Tibial nerve (tissue), 4 donors: ENCODE measurements at regions not wholly inside any gene's neighbourhood (a gene's known extent, or its start where the extent isn't known, plus 50 kb on each side); places are given as distances from the start of the nearest gene placed in this dataset.

Experiments used
- CTCF ChIP-seq, 5 experiments: fragments of 200-600 bp in 3 of 5; fragments of 450-650 bp in 2 of 5; sonication (generic) in 3 of 5; IDR thresholded peaks; one replicate each; pipeline ENCODE4 v1.5.1; 2016 to 2019; ENCODE audit warnings: antibody characterized with exemption in 5 of 5, mild to moderate bottlenecking in 3 of 5, moderate library complexity in 2 of 5
- EP300 ChIP-seq, 2 donors: sonication (generic); formaldehyde crosslinking; IDR thresholded peaks; one replicate each; pipeline ENCODE4 v1.6.1; 2017; ENCODE audit warnings: antibody characterized with exemption in 2 of 2, mild to moderate bottlenecking in 1 of 2
- POLR2A ChIP-seq, 2 donors: fragments of 450-650 bp; IDR thresholded peaks; one replicate each; pipeline ENCODE4 v1.6.1; 2017; ENCODE audit warnings: antibody characterized with exemption in 2 of 2, mild to moderate bottlenecking in 2 of 2, moderate library complexity in 2 of 2

GRCh38 chr2:75315436-75315835 is 116.1 kb upstream of the TACR1 start:
- TF ChIP-seq CTCF (IDR thresholded peaks at IDR 0.05) (no peak), POLR2A (IDR thresholded peaks at IDR 0.05) (no peak), EP300 (IDR thresholded peaks at IDR 0.05) (no peak)
